ENCODE measurements at regions not wholly inside any gene's neighbourhood (a gene's known extent, or its start where the extent isn't known, plus 50 kb on each side); places are given as distances from the start of the nearest gene placed in this dataset.

- DNase-seq (ENCODE audit: low read depth in 2 of 2), result no peak
Observed at GRCh38 chr22:49417833-49418232, 409.8 kb downstream of the BRD1 start.

- DNase-seq (ENCODE audit: low read depth in 2 of 2), result no peak
Observed at GRCh38 chr22:49417326-49417725, 410.3 kb downstream of the BRD1 start.

DNA sequence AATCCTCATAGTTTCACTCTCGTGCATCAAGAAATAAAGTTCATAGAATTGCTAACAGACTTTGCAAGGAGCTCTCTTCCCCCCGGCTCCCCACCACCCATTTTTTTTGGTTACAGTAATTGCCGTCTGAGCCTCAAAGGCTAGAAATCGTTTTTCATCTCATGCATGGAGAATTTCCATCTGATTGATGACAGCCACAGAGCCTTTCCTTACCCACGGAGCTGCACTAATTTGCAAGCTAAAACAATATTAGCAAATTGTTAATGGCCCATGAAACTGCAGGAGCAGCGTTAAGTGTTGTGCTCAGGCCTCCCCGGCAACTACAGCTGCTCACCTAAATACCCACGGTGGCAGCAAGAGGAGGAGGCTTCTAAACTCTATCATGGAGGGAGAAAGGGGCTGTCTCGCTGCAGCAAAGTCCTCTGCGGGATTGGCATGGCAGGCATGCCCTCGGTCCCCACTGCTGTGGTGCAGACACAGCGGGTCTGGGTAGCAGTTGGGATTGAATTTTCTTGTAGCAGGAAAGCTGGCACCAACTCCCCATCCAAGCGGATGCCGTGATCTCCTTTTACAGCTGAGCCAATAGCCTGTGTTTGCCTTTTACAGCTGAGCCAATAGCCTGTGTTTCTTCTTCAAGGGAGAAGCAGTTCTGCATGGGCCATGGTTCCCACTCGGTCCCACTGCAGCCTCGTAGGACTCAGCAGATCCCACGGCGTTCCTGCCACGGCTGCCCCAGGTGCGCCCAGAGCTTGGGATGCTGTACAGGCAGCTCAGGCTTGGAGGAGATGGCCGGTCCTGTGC, 412.3 kb downstream of the BRD1 start:
- DNase-seq (ENCODE audit: low read depth in 2 of 2), result no peak

GRCh38 chr22:49413551-49413950, 414.1 kb downstream of the BRD1 start:
- DNase-seq (ENCODE audit: low read depth in 2 of 2), result no peak

DNA sequence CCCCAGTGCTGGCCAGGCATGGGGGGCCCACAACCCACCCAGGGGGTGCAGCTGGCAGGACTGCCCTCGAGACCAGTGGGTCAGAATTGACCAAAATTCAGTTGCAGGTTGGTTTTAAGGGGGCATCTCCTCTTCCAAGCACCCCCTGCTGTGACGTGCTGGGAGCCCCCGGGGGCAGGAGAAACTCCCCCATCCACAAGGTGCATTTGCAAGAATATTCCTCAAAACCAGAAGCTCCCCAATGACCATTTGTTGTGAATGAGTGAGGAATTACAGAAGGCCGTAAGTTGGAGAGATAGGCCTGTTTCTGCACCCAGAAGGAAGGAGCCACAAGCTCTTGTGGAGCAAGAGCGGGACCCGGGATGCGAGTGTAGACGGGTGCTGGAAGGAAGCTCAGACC, 414.5 kb downstream of the BRD1 start:
- no peak for DNase-seq (ENCODE audit: low read depth in 2 of 2)

- DNase-seq (ENCODE audit: low read depth in 2 of 2), result no peak
Observed at GRCh38 chr22:49412236-49412635, 415.4 kb downstream of the BRD1 start.

DNA sequence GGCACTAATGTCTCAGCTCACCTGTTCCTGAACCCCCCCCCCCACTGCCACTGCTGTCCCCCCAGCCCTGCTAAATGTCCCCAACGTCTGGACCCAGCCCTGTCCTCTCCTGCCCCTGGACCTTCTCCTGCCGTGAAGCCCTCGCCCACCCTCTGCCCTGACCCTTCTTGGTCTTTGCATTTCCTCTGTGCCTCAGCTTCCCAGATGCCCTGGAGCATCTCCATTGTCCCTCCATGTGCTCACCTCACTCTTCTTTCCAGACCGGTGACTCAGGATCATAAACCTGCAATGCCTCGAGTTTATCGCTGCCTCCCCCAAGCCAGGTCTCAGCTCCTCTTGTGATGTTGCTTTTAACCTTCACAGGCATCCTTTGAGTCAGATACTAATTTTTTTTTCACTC, 416.4 kb downstream of the BRD1 start:
- no peak for DNase-seq (ENCODE audit: low read depth in 2 of 2)

- no peak for DNase-seq (ENCODE audit: low read depth in 2 of 2)
Observed at GRCh38 chr22:49408102-49408836, 419.4 kb downstream of the BRD1 start.

DNA sequence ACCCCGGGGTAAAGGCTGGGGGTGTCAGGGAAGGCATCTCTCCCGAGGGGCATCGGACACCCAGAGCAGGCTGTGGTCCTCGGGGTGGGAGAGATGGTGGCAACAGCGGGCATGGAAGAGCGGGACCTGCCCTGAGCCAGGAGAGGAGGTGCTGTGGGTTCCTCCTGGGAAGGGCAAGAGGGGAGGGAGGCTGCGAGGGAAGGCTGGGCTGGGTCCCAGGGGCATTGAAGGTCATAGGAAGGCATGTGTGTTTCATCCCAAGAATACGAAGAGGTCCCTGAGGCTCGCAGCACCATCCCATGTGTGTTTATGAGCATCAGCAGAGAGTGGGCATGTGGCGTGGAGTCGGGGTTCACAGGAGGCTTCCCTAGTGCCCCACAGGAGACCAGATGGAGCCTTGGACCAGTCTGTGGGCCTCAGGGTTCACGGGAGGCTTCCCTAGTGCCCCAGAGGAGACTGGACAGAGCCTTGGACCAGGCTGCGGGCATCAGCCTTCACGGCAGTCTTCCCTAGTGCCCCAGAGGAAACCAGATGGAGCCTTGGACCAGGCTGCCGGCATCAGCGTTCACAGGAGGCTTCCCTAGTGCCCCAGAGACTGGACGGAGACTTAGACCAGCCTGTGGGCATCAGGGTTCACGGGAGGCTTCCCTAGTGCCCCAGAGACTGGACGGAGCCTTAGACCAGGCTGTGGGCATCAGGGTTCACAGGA, 420.6 kb downstream of the BRD1 start:
- no peak for DNase-seq (ENCODE audit: low read depth in 2 of 2)

- no peak for DNase-seq (ENCODE audit: low read depth in 2 of 2)
Observed at GRCh38 chr22:49406047-49406650, 421.5 kb downstream of the BRD1 start.

- DNase-seq (ENCODE audit: low read depth in 2 of 2), result no peak
Observed at GRCh38 chr22:49405590-49405989, 422.1 kb downstream of the BRD1 start.

- no peak for DNase-seq (ENCODE audit: low read depth in 2 of 2)
Observed at GRCh38 chr22:49404576-49405241, 423.0 kb downstream of the BRD1 start.

DNA sequence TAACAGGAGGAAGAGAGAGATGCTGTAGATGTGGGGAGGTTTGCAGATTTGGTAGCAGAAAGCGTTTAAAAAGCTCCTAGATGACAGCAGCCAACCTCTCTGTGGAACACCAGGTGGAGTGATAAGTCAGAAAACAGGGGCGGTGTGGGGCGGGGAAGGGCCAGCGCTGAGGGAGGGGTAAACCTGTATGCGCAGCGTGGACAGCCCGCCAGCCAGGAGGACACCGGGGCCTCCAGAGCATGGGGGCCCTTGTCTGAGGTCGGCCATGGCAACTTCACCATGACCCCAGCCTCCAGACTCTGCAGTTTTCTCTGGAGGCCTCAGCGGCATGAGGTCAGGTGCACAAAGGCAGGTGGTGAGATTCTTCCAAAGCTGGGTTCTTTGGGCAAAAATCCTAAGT, 423.7 kb downstream of the BRD1 start:
- no peak for DNase-seq (ENCODE audit: low read depth in 2 of 2)

DNA sequence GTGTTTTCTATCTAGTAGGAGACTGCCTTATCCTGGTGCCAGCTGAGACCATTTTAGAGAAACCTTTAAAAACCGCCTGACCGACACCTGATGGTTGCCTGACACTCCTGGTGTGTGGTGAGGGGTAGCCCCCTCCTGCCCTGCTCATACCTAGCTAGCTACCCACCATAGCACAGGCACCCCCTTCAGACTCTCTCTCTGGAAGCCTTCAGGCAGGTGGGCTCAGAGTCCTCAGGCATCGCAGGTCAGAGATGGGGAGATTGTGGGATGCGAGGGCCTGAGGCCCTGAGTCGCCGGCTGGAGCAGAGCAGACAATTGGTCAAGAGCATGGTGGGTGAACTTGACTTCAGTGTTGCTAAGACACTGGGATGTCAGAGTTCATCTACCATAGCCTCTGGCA, 424.6 kb downstream of the BRD1 start:
- DNase-seq (ENCODE audit: low read depth in 2 of 2), result no peak

- DNase-seq (ENCODE audit: low read depth in 2 of 2), result no peak
Observed at GRCh38 chr22:49402169-49402568, 425.5 kb downstream of the BRD1 start.

- no peak for DNase-seq (ENCODE audit: low read depth in 2 of 2)
Observed at GRCh38 chr22:49400941-49401598, 426.6 kb downstream of the BRD1 start.

GRCh38 chr22:49400136-49400940, 427.3 kb downstream of the BRD1 start:
- DNase-seq (ENCODE audit: low read depth in 2 of 2), result no peak

- no peak for DNase-seq (ENCODE audit: low read depth in 2 of 2)
Observed at GRCh38 chr22:49398646-49399045, 429.0 kb downstream of the BRD1 start.

DNA sequence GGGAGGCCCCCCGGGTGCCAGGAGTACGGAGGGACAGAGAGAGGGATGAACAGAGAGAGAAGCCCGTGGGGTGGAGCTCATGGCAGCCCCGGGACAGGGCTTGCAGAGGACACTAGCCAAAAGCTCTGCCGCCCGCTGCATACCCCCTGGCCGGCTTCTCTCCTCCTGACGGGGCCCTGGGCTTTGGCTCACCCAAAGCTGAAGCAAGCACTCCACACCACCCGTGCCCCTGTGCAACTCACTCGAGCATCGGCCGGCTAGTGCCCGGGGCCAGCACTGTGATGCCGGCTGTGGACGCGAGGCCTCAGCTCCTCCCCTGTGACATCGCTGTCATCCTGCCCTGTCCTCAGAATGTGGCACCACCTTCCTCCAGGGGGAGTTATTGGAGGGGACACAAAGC, 429.6 kb downstream of the BRD1 start:
- no peak for DNase-seq (ENCODE audit: low read depth in 2 of 2)

DNA sequence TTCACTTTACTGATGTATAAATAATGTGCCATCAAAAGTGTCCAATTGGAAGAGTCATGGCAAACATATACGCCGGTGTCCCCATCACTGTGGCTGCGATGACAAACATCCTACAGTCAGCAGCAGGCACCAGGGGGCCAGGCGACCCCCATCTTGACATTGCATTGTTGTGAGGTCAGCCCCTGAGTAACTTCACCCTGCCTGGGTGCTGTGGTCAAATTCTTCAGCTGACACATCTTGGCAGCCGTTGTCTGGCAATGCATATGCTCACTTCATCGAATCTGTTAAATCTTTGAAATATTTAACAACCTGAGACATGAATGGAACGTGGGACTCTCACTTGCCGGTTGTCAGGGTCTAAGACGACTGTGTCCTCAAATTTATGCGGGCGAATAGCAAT, 430.9 kb downstream of the BRD1 start:
- DNase-seq (ENCODE audit: low read depth in 2 of 2), result no peak
